GM21717 (cell line): ENCODE measurements at regions not wholly inside any gene's neighbourhood (a gene's known extent, or its start where the extent isn't known, plus 50 kb on each side); places are given as distances from the start of the nearest gene placed in this dataset.
"Not testable (repeated sequence)": the region's sequence is repeated elsewhere in the genome, so short reads cannot be mapped to it uniquely, and the experiment has no call there.

Experiments used
- ATAC-seq: cut with Tn5 transposase; IDR thresholded peaks from one replicate; pipeline ENCODE4 v1.9.1; 2021; ENCODE audit warnings: mild to moderate bottlenecking, moderate library complexity; ENCODE audit not compliant: unreplicated experiment

GRCh38 chr4:17436047-17436749 lies 75.7 kb downstream of the QDPR start:
- ATAC-seq, result not testable (repeated sequence)

GRCh38 chr4:17433827-17434226 lies 78.1 kb downstream of the QDPR start:
- ATAC-seq, result no peak

- ATAC-seq, result no peak
These were observed 83.9 kb downstream of the QDPR start for GRCh38 chr4:17427991-17428390.

GRCh38 chr4:17426222-17426621 lies 85.7 kb downstream of the QDPR start:
- ATAC-seq, result no peak

GRCh38 chr4:17418010-17418409 lies 93.9 kb downstream of the QDPR start:
- no peak for ATAC-seq

- ATAC-seq, result no peak
These were observed 97.5 kb downstream of the QDPR start for GRCh38 chr4:17414392-17414791.

GRCh38 chr4:17400686-17401085 lies 111.2 kb downstream of the QDPR start:
- no peak for ATAC-seq

- ATAC-seq, result no peak
These were observed 113.1 kb downstream of the QDPR start for GRCh38 chr4:17398805-17399204.

GRCh38 chr4:17398035-17398434 lies 113.9 kb downstream of the QDPR start:
- ATAC-seq, result no peak

GRCh38 chr4:17397611-17398010 lies 114.3 kb downstream of the QDPR start:
- ATAC-seq, result no peak

- no peak for ATAC-seq
These were observed 126.5 kb downstream of the QDPR start for GRCh38 chr4:17385403-17385802.

- no peak for ATAC-seq
These were observed 131.5 kb downstream of the QDPR start for GRCh38 chr4:17380347-17380746.

- ATAC-seq, result no peak
These were observed 135.7 kb downstream of the QDPR start for GRCh38 chr4:17376205-17376604.

- ATAC-seq, result no peak
These were observed 138.2 kb downstream of the QDPR start for GRCh38 chr4:17373666-17374065.

GRCh38 chr4:17370818-17371217 lies 141.1 kb downstream of the QDPR start:
- no peak for ATAC-seq

- no peak for ATAC-seq
These were observed 143.5 kb downstream of the QDPR start for GRCh38 chr4:17368408-17368807.

GRCh38 chr4:17367201-17367600 lies 144.7 kb downstream of the QDPR start:
- ATAC-seq, result no peak

- ATAC-seq, result no peak
These were observed 145.4 kb downstream of the QDPR start for GRCh38 chr4:17366496-17366895.

- no peak for ATAC-seq
These were observed 149.5 kb downstream of the QDPR start for GRCh38 chr4:17362430-17362829.

- ATAC-seq, result no peak
These were observed 153.6 kb downstream of the QDPR start for GRCh38 chr4:17358241-17358640.

- ATAC-seq, result no peak
These were observed 155.0 kb downstream of the QDPR start for GRCh38 chr4:17356926-17357325.

GRCh38 chr4:17352357-17352756 lies 159.5 kb downstream of the QDPR start:
- ATAC-seq, result no peak

GRCh38 chr4:17347445-17347844 lies 164.4 kb downstream of the QDPR start:
- ATAC-seq, result no peak
